ENCODE measurements at regions not wholly inside any gene's neighbourhood (a gene's known extent, or its start where the extent isn't known, plus 50 kb on each side); places are given as distances from the start of the nearest gene placed in this dataset.

GRCh38 chr22:47929646-47930185 lies 1167.3 kb downstream of the TBC1D22A start:
- no peak for TF ChIP-seq CTCF (IDR thresholded peaks at IDR 0.05; ENCODE audit: low read depth, low read length, missing control alignments)
- no peak overlapping the region for H3K4me3 ChIP-seq (replicated peaks; ENCODE audit: low read depth, low read length)
- no peak for DNase-seq (ENCODE audit: extremely low read depth, low read depth)

GRCh38 chr22:47929073-47929472 lies 1166.6 kb downstream of the TBC1D22A start:
- TF ChIP-seq CTCF (IDR thresholded peaks at IDR 0.05; ENCODE audit: low read depth, low read length, missing control alignments): no peak
- DNase-seq (ENCODE audit: extremely low read depth, low read depth): no peak
- no peak overlapping the region for H3K4me3 ChIP-seq (replicated peaks; ENCODE audit: low read depth, low read length)

GRCh38 chr22:47928631-47929030 lies 1166.2 kb downstream of the TBC1D22A start:
- no peak for TF ChIP-seq CTCF (IDR thresholded peaks at IDR 0.05; ENCODE audit: low read depth, low read length, missing control alignments)
- no peak overlapping the region for H3K4me3 ChIP-seq (replicated peaks; ENCODE audit: low read depth, low read length)
- no peak for DNase-seq (ENCODE audit: extremely low read depth, low read depth)

- DNase-seq (ENCODE audit: extremely low read depth, low read depth): no peak
- no peak for TF ChIP-seq CTCF (IDR thresholded peaks at IDR 0.05; ENCODE audit: low read depth, low read length, missing control alignments)
- no peak overlapping the region for H3K4me3 ChIP-seq (replicated peaks; ENCODE audit: low read depth, low read length)
These were observed 1165.3 kb downstream of the TBC1D22A start for GRCh38 chr22:47927648-47928210.

- H3K4me3 ChIP-seq (replicated peaks; ENCODE audit: low read depth, low read length): no peak overlapping the region
- no peak for TF ChIP-seq CTCF (IDR thresholded peaks at IDR 0.05; ENCODE audit: low read depth, low read length, missing control alignments)
- no peak for DNase-seq (ENCODE audit: extremely low read depth, low read depth)
These were observed 1160.6 kb downstream of the TBC1D22A start for GRCh38 chr22:47923011-47923427.

- no peak for DNase-seq (ENCODE audit: extremely low read depth, low read depth)
- no peak overlapping the region for H3K4me3 ChIP-seq (replicated peaks; ENCODE audit: low read depth, low read length)
- no peak for TF ChIP-seq CTCF (IDR thresholded peaks at IDR 0.05; ENCODE audit: low read depth, low read length, missing control alignments)
These were observed 1159.5 kb downstream of the TBC1D22A start for GRCh38 chr22:47921906-47922305.
